Fibroblast of pulmonary artery (primary cell): ENCODE measurements at regions not wholly inside any gene's neighbourhood (a gene's known extent, or its start where the extent isn't known, plus 50 kb on each side); places are given as distances from the start of the nearest gene placed in this dataset.

Experiments used
- DNase-seq: peaks from one replicate; pipeline ENCODE4 v3.0.0-alpha.2; 2010; ENCODE audit warnings: low read depth
- H3K4me3 ChIP-seq: replicated peaks from 2 replicates; pipeline ENCODE4 v1.5.1; 2011; ENCODE audit warnings: low read depth, mild to moderate bottlenecking, control low read depth, low read length, moderate library complexity
- CTCF ChIP-seq: IDR thresholded peaks from 2 replicates; pipeline ENCODE4 v1.5.1; 2011; ENCODE audit warnings: mild to moderate bottlenecking, control low read depth, low read length, inconsistent platforms; ENCODE audit errors: missing control alignments

GRCh38 chr15:69624816-69625215 is 172.2 kb downstream of the RPLP1 start:
- DNase-seq: no peak
- no peak for TF ChIP-seq CTCF
- H3K4me3 ChIP-seq: no peak overlapping the region

- no peak for TF ChIP-seq CTCF
- H3K4me3 ChIP-seq: no peak overlapping the region
- no peak for DNase-seq
Observed at GRCh38 chr15:69625328-69625727, 172.7 kb downstream of the RPLP1 start.

- no peak for TF ChIP-seq CTCF
Observed at GRCh38 chr15:69626095-69627066, 173.8 kb downstream of the RPLP1 start.

GRCh38 chr15:69627548-69628158 is 175.0 kb downstream of the RPLP1 start:
- no peak for TF ChIP-seq CTCF
- DNase-seq: no peak
- H3K4me3 ChIP-seq: no peak overlapping the region

More at GRCh38 chr15:69626095-69627066, 173.8 kb downstream of the RPLP1 start:
- no peak for DNase-seq
- no peak overlapping the region for H3K4me3 ChIP-seq

- no peak for TF ChIP-seq CTCF
- no peak overlapping the region for H3K4me3 ChIP-seq
- no peak for DNase-seq
Observed at GRCh38 chr15:69628256-69629093, 175.9 kb downstream of the RPLP1 start.

GRCh38 chr15:69629631-69630161 is 177.1 kb downstream of the RPLP1 start:
- no peak for TF ChIP-seq CTCF
- H3K4me3 ChIP-seq: no peak overlapping the region
- DNase-seq: no peak
